ENCODE measurements at regions not wholly inside any gene's neighbourhood (a gene's known extent, or its start where the extent isn't known, plus 50 kb on each side); places are given as distances from the start of the nearest gene placed in this dataset.

GRCh38 chr3:56869157-56869889, 67.6 kb upstream of the ARHGEF3 start:
- TF ChIP-seq CTCF (IDR thresholded peaks at IDR 0.05) (no peak), POLR2A (IDR thresholded peaks at IDR 0.05; ENCODE audit: low read length) (no peak), EP300 (IDR thresholded peaks at IDR 0.05) (no peak), ESRRA (IDR thresholded peaks at IDR 0.05; ENCODE audit: borderline replicate concordance, low read length) (no peak), MYC (IDR thresholded peaks at IDR 0.05; ENCODE audit: borderline replicate concordance, low read length) (no peak), ELK1 (IDR thresholded peaks at IDR 0.05; ENCODE audit: low read depth, low read length) (no peak), CHD2 (IDR thresholded peaks at IDR 0.05; ENCODE audit: low read length, partially characterized antibody) (no peak), USF2 (IDR thresholded peaks at IDR 0.05) (no peak), POLR2AphosphoS2 (conservative IDR thresholded peaks at IDR 0.05; ENCODE audit: low read length) (no peak), JUNB (IDR thresholded peaks at IDR 0.05) (no peak)
